ENCODE measurements at regions not wholly inside any gene's neighbourhood (a gene's known extent, or its start where the extent isn't known, plus 50 kb on each side); places are given as distances from the start of the nearest gene placed in this dataset.

GRCh38 chr4:125445525-125445924, 130.8 kb downstream of the FAT4 start:
- TF ChIP-seq, protein P1, sequence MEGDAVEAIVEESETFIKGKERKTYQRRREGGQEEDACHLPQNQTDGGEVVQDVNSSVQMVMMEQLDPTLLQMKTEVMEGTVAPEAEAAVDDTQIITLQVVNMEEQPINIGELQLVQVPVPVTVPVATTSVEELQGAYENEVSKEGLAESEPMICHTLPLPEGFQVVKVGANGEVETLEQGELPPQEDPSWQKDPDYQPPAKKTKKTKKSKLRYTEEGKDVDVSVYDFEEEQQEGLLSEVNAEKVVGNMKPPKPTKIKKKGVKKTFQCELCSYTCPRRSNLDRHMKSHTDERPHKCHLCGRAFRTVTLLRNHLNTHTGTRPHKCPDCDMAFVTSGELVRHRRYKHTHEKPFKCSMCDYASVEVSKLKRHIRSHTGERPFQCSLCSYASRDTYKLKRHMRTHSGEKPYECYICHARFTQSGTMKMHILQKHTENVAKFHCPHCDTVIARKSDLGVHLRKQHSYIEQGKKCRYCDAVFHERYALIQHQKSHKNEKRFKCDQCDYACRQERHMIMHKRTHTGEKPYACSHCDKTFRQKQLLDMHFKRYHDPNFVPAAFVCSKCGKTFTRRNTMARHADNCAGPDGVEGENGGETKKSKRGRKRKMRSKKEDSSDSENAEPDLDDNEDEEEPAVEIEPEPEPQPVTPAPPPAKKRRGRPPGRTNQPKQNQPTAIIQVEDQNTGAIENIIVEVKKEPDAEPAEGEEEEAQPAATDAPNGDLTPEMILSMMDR (IDR thresholded peaks at IDR 0.05 in 2 of 3, conservative IDR thresholded peaks at IDR 0.05 in 1 of 3; ENCODE audit: control insufficient read depth in 2 of 3, extremely low read depth in 1 of 3, insufficient read depth in 1 of 3, low read depth in 3 of 3, low read length in 3 of 3), result no peak
- TF ChIP-seq EZH2 (IDR thresholded peaks at IDR 0.05; ENCODE audit: borderline replicate concordance, control insufficient read depth, low read depth, low read length) (no peak), SMARCA5 (IDR thresholded peaks at IDR 0.05) (no peak), POLR2AphosphoS5 (IDR thresholded peaks at IDR 0.05; ENCODE audit: low read length) (no peak), KDM1A (IDR thresholded peaks at IDR 0.05; ENCODE audit: borderline replicate concordance) (no peak), REST (IDR thresholded peaks at IDR 0.05; ENCODE audit: low read depth, low read length) (no peak), STAT3 (IDR thresholded peaks at IDR 0.05; ENCODE audit: low read depth, low read length) (no peak), SIN3A (IDR thresholded peaks at IDR 0.05; ENCODE audit: low read depth, low read length) (no peak), BHLHE40 (IDR thresholded peaks at IDR 0.05; ENCODE audit: borderline replicate concordance in 1 of 2, low read depth in 2 of 2, low read length in 1 of 2) (no peak), ZNF274 (IDR thresholded peaks at IDR 0.05; ENCODE audit: insufficient read depth, insufficient read length) (no peak), EP300 (IDR thresholded peaks at IDR 0.05; ENCODE audit: borderline replicate concordance in 1 of 2, control insufficient read depth in 1 of 2, low read depth in 2 of 2, low read length in 2 of 2) (no peak), SUZ12 (IDR thresholded peaks at IDR 0.05; ENCODE audit: unreplicated experiment) (no peak)
- TF ChIP-seq, protein P2, sequence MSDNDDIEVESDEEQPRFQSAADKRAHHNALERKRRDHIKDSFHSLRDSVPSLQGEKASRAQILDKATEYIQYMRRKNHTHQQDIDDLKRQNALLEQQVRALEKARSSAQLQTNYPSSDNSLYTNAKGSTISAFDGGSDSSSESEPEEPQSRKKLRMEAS (IDR thresholded peaks at IDR 0.05; ENCODE audit: low read depth, low read length), result no peak
